Central memory CD4-positive, alpha-beta T cell (primary cell): ENCODE measurements at regions not wholly inside any gene's neighbourhood (a gene's known extent, or its start where the extent isn't known, plus 50 kb on each side); places are given as distances from the start of the nearest gene placed in this dataset.
"Not testable (repeated sequence)": the region's sequence is repeated elsewhere in the genome, so short reads cannot be mapped to it uniquely, and the experiment has no call there.

Experiments used
- DNase-seq: peaks from one replicate; pipeline ENCODE4 v3.0.0; 2022

- DNase-seq = no peak
These were observed 50.7 kb upstream of the TNFSF4 start for GRCh38 chr1:173257805-173258204.

DNA sequence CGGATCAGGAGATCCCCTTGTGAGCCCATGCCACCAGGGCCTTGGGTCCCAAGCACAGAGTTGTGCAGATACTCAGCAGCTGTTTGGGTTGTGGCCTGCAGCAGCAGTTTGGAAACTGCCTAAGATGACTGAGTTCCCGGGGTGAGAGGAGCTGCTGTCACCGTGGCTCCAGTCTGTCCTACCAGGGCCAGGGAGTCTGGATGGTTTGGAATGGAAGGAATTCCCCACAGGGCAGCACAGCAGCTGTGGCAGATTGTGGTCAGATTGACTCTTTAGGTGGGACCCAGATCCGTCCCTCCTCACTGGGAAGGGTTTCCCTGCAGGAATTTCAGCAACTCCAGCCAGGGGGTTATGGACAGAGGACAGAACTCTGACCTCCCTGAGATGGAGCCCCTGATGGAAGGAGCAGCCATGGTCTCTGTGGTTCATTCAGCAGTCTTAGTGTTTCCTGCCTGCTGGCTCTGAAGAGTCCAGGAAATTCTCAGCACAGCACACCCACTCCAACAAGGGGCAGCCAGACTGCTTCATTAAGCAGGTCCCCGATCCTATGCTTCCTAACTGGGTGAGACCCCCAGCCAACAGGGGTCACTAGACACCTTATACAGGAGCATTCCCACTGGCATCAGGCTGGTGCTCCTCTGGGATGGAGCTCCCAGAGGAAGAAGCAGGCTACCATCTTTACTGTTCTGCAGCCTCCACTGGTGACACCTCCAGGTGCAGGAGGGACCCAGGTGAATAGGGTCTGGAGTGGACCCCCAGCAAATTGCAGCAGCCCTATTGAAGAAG, 51.5 kb upstream of the TNFSF4 start:
- DNase-seq = no peak

- DNase-seq = not testable (repeated sequence)
These were observed 53.2 kb upstream of the TNFSF4 start for GRCh38 chr1:173260329-173260728.

- DNase-seq = no peak
These were observed 59.7 kb upstream of the TNFSF4 start for GRCh38 chr1:173266841-173267240.

GRCh38 chr1:173267453-173267945, 60.4 kb upstream of the TNFSF4 start:
- no peak for DNase-seq

GRCh38 chr1:173268261-173268660, 61.1 kb upstream of the TNFSF4 start:
- no peak for DNase-seq

DNA sequence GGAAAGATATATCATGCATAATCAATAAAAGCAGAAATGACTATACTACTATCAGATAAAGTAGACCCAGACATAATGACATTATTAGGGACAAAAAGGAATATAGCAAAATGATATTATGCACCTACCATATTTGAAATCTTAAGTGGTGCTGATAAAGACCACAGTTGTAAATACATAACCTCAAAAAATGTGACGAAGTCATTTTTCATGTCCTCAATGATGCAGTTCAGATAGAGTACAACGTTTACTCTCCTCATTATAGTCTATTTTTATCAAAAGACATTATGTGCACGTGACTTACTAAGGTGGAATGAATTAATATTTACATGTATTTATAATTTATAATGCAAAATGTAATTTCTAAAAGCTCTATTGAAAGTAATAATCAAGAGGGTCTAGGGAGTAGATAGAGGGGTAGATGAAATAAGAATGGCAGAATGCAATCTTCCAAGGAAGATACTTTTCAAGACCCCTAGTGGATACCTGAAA, 61.7 kb upstream of the TNFSF4 start:
- DNase-seq = no peak

DNA sequence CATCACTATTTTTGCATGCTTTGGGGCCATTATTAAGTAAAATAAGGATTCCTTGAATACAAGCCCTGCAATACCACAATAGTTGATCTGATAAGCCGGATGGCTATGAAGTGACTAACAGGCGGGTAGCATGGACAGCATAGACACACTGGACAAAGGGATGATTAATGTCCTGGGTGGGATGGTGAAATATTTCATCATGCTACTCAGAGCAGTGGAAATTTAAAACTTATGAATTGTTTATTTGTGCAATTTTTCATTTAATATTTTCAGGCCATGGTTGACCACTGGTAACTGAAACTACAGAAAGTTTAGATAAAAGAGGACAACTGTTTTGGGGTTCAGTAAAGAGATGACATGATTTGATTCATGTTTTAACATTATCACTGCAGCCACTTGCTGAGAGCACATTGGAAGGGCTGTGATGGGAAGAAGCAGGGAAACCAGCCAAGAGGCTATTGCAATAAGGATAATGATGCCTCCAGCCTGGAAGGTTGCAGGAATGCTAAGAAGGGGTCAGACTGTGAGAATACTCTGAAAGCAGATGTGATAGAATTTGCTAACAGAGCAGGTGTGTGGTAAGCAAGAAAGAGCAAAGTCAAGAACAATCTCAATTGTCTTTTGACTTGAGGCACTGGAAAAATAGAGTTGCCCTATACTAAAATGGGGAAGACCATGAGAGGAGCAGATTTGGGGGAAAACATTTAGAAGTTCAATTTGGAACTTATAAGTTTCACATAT, 62.5 kb upstream of the TNFSF4 start:
- no peak for DNase-seq

DNA sequence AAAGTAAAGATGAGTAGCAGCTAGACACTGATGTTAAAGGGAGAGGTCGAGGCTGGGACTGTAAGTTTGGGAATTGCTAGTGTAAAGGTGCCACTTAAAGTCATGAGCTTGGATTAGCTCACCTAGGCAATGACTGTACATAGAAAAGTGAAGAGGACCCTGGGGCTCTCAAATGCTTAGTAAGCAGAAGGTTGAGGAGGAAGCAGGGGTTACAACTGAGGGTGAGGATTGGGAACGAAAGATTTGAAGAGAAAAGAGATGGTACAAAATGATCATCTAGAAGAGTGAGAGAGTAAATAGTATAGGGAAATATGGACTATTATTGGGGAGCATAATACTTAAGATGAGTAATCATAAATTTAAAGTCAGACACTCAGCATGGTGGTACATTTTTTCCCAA, 63.1 kb upstream of the TNFSF4 start:
- DNase-seq = no peak

- DNase-seq = not testable (repeated sequence)
These were observed 63.9 kb upstream of the TNFSF4 start for GRCh38 chr1:173271021-173271420.

DNA sequence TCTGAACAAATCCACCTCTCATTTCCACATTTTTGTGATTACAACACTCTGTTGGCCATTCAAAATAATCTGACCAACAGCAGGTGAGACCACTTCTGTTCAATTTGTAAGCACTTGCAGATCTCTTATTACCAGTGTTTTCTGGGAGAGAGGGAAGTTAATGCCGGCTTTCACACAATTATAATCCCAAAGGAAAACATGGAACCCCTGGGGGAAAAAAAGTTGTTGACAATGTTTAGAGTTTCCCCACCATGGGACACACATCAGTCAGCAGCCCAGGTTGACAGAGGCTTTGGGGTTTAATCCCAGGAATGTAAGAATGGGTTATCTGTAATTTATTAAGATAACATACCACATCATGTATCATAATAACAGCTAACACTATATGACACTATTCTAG, 68.4 kb upstream of the TNFSF4 start:
- no peak for DNase-seq

- no peak for DNase-seq
These were observed 70.0 kb upstream of the TNFSF4 start for GRCh38 chr1:173276922-173277800.

DNA sequence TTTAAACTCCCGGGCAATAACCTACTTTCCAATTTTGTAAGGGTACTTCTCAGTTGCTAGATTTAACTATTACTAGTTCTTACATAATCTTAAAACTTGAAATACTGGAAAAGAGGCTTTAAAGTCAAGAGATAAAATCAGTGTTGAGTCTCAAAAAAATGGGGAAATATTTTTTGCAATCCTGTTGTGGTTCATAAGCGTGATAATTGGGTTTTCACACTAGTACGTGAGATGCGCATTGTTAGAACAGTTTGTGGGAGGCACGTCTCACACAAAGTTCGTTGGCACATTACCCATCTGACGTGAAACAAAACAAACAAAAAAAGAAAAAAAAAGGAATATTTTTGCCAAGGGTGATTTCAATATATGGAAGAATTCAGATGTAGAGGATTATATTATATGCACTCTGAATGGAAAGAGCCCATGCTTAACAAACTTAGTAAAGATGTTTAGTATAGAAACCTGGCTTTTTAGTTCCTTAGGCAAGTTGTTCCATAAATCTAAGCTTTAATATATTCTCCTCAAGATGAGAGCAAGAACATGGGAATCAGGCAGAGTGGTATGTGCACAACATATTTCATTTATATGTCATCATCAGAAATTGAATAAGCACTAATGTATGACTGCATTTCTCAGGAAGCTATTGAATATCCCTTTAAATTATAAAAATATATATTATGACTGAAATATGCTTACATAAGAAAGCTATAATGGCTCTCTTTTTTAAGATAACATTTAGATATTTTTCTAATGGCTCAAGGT, 73.9 kb upstream of the TNFSF4 start:
- DNase-seq = no peak

- DNase-seq = no peak
These were observed 77.9 kb upstream of the TNFSF4 start for GRCh38 chr1:173285048-173285447.

DNA sequence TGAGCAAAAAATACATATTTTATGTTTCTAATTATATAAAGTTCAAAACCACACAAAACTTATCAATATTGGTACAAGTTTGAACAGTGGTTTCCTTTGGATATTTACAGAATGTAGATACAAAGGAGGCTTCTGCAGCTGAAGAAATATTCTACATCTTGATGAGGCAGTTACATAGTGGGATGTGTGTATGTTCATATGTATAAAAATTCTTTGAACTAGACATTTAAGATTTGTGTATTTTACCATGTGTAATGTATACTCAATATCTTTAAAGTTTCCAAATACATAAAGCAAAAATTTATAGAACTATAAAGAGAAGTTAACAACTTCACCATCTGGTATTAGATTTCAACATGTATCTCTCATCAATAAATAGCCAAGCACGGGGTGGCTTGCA, 80.7 kb upstream of the TNFSF4 start:
- DNase-seq = no peak

DNA sequence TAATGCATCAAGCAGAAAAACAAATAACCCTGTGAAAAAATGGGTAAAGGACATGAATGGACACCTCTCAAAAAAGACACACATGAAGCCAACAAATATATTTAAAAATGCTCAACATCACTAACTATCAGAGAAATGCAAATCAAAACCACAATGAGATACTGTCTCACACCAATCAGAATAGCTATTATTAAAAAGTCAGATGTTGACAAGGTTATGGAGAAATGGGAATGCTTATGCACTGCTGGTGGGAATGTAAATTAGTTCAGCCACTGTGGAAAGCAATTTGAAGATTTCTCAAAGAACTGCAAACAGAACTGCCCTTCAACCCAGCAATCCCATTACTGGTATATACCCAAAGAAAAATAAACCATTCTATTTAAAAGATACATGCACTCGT, 86.6 kb upstream of the TNFSF4 start:
- DNase-seq = no peak

- DNase-seq = no peak
These were observed 87.7 kb upstream of the TNFSF4 start for GRCh38 chr1:173294843-173295242.

DNA sequence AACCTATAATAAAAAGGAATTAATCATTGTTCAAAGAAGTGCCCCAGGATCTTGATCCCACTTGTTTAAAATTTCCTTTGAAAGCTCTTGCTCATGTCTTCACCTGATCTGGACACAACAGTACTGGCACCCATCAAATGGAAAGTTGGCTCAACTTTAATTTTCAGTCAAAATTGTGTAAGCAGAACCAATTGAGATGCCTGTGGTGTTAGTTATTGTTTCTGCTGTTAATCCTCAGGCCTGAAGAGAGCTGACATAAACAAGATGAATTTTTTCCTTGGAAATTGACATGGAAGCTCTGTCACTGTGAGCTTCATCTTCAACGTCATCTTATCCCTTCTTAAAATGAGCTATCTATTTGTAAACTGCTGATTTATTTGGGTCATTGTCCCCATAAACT, 88.3 kb upstream of the TNFSF4 start:
- DNase-seq = no peak

GRCh38 chr1:173295995-173296394, 88.9 kb upstream of the TNFSF4 start:
- DNase-seq = no peak

DNA sequence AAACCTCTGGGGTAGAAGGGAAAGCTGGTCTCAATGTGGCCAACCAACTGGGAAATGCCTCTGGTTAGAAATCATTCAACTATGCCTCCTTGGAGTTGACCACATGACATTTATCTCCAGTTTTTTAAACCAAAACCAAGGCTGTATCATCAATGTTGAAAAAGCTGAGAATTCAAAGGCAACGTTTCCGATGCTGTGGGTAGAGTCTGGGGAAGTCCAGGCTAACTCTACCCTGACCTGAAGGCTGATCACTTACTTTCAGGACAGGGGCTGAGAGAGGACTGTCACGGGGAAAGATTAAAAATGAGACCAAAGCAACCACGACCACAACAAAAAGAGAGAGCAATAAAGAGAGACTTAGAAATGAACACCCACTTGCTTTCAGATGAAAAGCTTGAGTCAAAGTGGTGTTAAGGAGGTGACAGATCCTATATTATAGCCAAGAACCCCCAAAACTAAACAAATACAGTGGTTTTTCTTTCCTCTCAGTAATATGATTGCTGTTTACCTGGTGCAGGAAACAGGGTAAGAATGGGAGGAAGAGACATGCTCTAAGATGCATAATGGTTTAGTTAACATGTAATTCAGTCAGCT, 90.8 kb upstream of the TNFSF4 start:
- no peak for DNase-seq
